H1 (cell line): ENCODE measurements at regions not wholly inside any gene's neighbourhood (a gene's known extent, or its start where the extent isn't known, plus 50 kb on each side); places are given as distances from the start of the nearest gene placed in this dataset.

Experiments
- CTCF ChIA-PET: fragments of 300-600 bp; sonication (Branson Sonifier 250); formaldehyde crosslinking; loops from one replicate; lab custom pipeline; 2021; ENCODE audit not compliant: partially characterized antibody; lab: Charles Lee
- POLR2A ChIA-PET: fragments of 300-600 bp; sonication (Branson Sonifier 250); formaldehyde crosslinking; loops from one replicate; lab custom pipeline; 2021; ENCODE audit warnings: inconsistent platforms; ENCODE audit not compliant: partially characterized antibody; lab: Charles Lee
- DNase-seq, 2 experiments: peaks; one replicate each; pipeline versions ENCODE4 v3.0.0 to v3.0.0-alpha.2; 2010 to 2022; ENCODE audit warnings: low spot score in 2 of 2, low read depth in 1 of 2, mixed read lengths in 1 of 2
- FAIRE-seq: peaks from 2 replicates; lab custom pipeline; 2011; peaks lifted over from hg19 to GRCh38; lab: Jason Lieb, UNC
- H2AFZ ChIP-seq: 2 replicates; pipeline ENCODE4 v1.8.1; 2012; ENCODE audit warnings: low read length, inconsistent platforms
- H2AK5ac ChIP-seq: 2 replicates; pipeline ENCODE4 v1.6.1; 2013; ENCODE audit warnings: low read depth, low read length
- H2BK120ac ChIP-seq: replicated peaks from 2 replicates; pipeline ENCODE3; 2013; ENCODE audit warnings: low read depth, low read length, inconsistent platforms
- H2BK12ac ChIP-seq: 2 replicates; pipeline ENCODE4 v1.6.1; 2013; ENCODE audit warnings: low read depth, low read length
- H2BK15ac ChIP-seq: 2 replicates; pipeline ENCODE4 v1.6.1; 2013; ENCODE audit warnings: low read length
- H2BK20ac ChIP-seq: 2 replicates; pipeline ENCODE4 v1.6.1; 2013; ENCODE audit warnings: low read length
- H2BK5ac ChIP-seq: 2 replicates; pipeline ENCODE4 v1.6.1; 2013; ENCODE audit warnings: low read depth, low read length
- H3K14ac ChIP-seq: 2 replicates; pipeline ENCODE4 v1.6.1; 2013; ENCODE audit warnings: inconsistent platforms; ENCODE audit not compliant: insufficient read length
- H3K18ac ChIP-seq: 2 replicates; pipeline ENCODE4 v1.6.1; 2013; ENCODE audit warnings: low read length; ENCODE audit errors: extremely low read depth
- H3K23ac ChIP-seq: 2 replicates; pipeline ENCODE4 v1.6.1; 2013; ENCODE audit warnings: inconsistent platforms; ENCODE audit not compliant: insufficient read length
- H3K23me2 ChIP-seq: 2 replicates; pipeline ENCODE4 v1.6.1; 2013; ENCODE audit warnings: low read depth, low read length
- H3K27ac ChIP-seq: 2 replicates; pipeline ENCODE4 v1.6.1; 2011; ENCODE audit warnings: low read depth, low read length, inconsistent platforms
- H3K27me3 ChIP-seq, 4 experiments: replicated peaks in 1 of 4; 1 replicate in 1 of 4; 2 replicates in 3 of 4; pipeline versions ENCODE4 v1.6.1 to v1.8.1; 2011 to 2013; ENCODE audit warnings: low read length in 3 of 4, mild to moderate bottlenecking in 3 of 4, inconsistent platforms in 2 of 4, mixed read lengths in 2 of 4, moderate library complexity in 1 of 4; ENCODE audit not compliant: control insufficient read depth in 3 of 4, insufficient read depth in 3 of 4; ENCODE audit errors: extremely low read depth in 1 of 4
- H3K36me3 ChIP-seq, 4 experiments: 2 replicates each; pipeline versions ENCODE4 v1.6.1 to v1.8.1; 2011 to 2013; ENCODE audit warnings: mild to moderate bottlenecking in 4 of 4, low read length in 3 of 4, moderate library complexity in 2 of 4, control low read depth in 1 of 4, inconsistent platforms in 1 of 4; ENCODE audit not compliant: insufficient read depth in 4 of 4, control insufficient read depth in 2 of 4
- H3K4ac ChIP-seq: replicated peaks from 2 replicates; pipeline ENCODE3; 2013; ENCODE audit warnings: low read length, low read depth, mixed read lengths, inconsistent platforms; ENCODE audit not compliant: insufficient read length
- H3K4me1 ChIP-seq, 4 experiments: replicated peaks in 1 of 4; 1 replicate in 1 of 4; 2 replicates in 3 of 4; pipeline versions ENCODE4 v1.6.1 to v1.8.1; 2011 to 2013; ENCODE audit warnings: low read length in 3 of 4, inconsistent platforms in 2 of 4, mixed read lengths in 1 of 4; ENCODE audit not compliant: insufficient read depth in 4 of 4, control insufficient read depth in 3 of 4
- H3K4me2 ChIP-seq, 2 experiments: 2 replicates each; pipeline versions ENCODE4 v1.6.1 to v1.8.1; 2011 to 2013; ENCODE audit warnings: low read depth in 2 of 2, low read length in 2 of 2, control low read depth in 1 of 2, inconsistent platforms in 1 of 2, mild to moderate bottlenecking in 1 of 2; ENCODE audit not compliant: insufficient read depth in 1 of 2
- H3K4me3 ChIP-seq, 4 experiments: fragments of 200-600, 300-600 bp in 1 of 4; sonication (generic), shearing (Covaris generic), sonication (Bioruptor Twin) in 1 of 4; 2 replicates each; pipeline versions ENCODE4 v1.5.1 to v1.8.1; 2011 to 2016; ENCODE audit warnings: low read length in 4 of 4, low read depth in 3 of 4, control low read depth in 2 of 4, inconsistent platforms in 2 of 4, mild to moderate bottlenecking in 2 of 4, mixed read lengths in 1 of 4, moderate library complexity in 1 of 4; ENCODE audit not compliant: insufficient read depth in 2 of 4; ENCODE audit errors: extremely low read depth in 1 of 4
- H3K56ac ChIP-seq: replicated peaks from 2 replicates; pipeline ENCODE3; 2013; ENCODE audit warnings: low read depth, mild to moderate bottlenecking, mixed read lengths, low read length, inconsistent platforms; ENCODE audit not compliant: insufficient read length
- H3K79me1 ChIP-seq: 2 replicates; pipeline ENCODE4 v1.6.1; 2013; ENCODE audit warnings: low read depth, low read length, control low read depth
- H3K79me2 ChIP-seq, 2 experiments: 2 replicates each; pipeline versions ENCODE4 v1.6.1 to v1.8.1; 2012 to 2013; ENCODE audit warnings: low read length in 2 of 2, mild to moderate bottlenecking in 2 of 2, inconsistent platforms in 1 of 2; ENCODE audit not compliant: insufficient read depth in 2 of 2, control insufficient read depth in 1 of 2
- H3K9ac ChIP-seq, 4 experiments: replicated peaks in 1 of 4; 1 replicate in 1 of 4; 2 replicates in 3 of 4; pipeline versions ENCODE4 v1.6.1 to v1.8.1; 2011 to 2013; ENCODE audit warnings: low read depth in 3 of 4, low read length in 3 of 4, control low read depth in 2 of 4, mild to moderate bottlenecking in 2 of 4, moderate library complexity in 2 of 4, inconsistent platforms in 1 of 4; ENCODE audit errors: extremely low read depth in 1 of 4
- H3K9me3 ChIP-seq, 2 experiments: 2 replicates each; pipeline versions ENCODE4 v1.6.1 to v1.8.1; 2012 to 2013; ENCODE audit warnings: mild to moderate bottlenecking in 2 of 2, moderate library complexity in 2 of 2, control low read depth in 1 of 2, inconsistent platforms in 1 of 2, low read depth in 1 of 2, low read length in 1 of 2, mixed read lengths in 1 of 2; ENCODE audit not compliant: insufficient read depth in 2 of 2
- H4K20me1 ChIP-seq, 2 experiments: replicated peaks in 1 of 2; 2 replicates each; pipeline versions ENCODE3 to v1.8.1; 2011 to 2013; ENCODE audit warnings: inconsistent platforms in 2 of 2, low read length in 2 of 2, mild to moderate bottlenecking in 1 of 2; ENCODE audit not compliant: insufficient read depth in 2 of 2, control insufficient read depth in 1 of 2
- H4K5ac ChIP-seq: 2 replicates; pipeline ENCODE4 v1.6.1; 2013; ENCODE audit warnings: low read length, low read depth, mixed read lengths, inconsistent platforms; ENCODE audit not compliant: insufficient read length
- H4K8ac ChIP-seq: 2 replicates; pipeline ENCODE4 v1.8.0; 2013; ENCODE audit warnings: mild to moderate bottlenecking, moderate library complexity, low read length, inconsistent platforms; ENCODE audit not compliant: insufficient read depth; ENCODE audit errors: extremely low read depth
- H4K91ac ChIP-seq: replicated peaks from 2 replicates; pipeline ENCODE3; 2013; ENCODE audit warnings: low read length, mixed read lengths, inconsistent platforms; ENCODE audit not compliant: insufficient read length
- ATF2 ChIP-seq: IDR thresholded peaks from 2 replicates; pipeline ENCODE4 v1.6.1; 2012; ENCODE audit warnings: low read length, inconsistent platforms
- ATF3 ChIP-seq: IDR thresholded peaks from 2 replicates; pipeline ENCODE4 v1.6.1; 2011; ENCODE audit warnings: low read depth, mild to moderate bottlenecking, low read length; ENCODE audit not compliant: insufficient read depth
- BACH1 ChIP-seq: IDR thresholded peaks from 2 replicates; pipeline ENCODE4 v1.6.1; 2012; ENCODE audit warnings: low read length, improper control_type of control experiment
- CEBPB ChIP-seq: IDR thresholded peaks from 2 replicates; pipeline ENCODE4 v1.6.1; 2012; ENCODE audit warnings: low read depth, low read length
- FOSL1 ChIP-seq: IDR thresholded peaks from 2 replicates; pipeline ENCODE4 v1.6.1; 2011; ENCODE audit warnings: mild to moderate bottlenecking, low read depth, low read length, moderate library complexity; ENCODE audit not compliant: insufficient read depth
- HDAC2 ChIP-seq, 2 experiments: fragments of 300-600 bp in 1 of 2; sonication (generic) in 1 of 2; IDR thresholded peaks; 2 replicates each; pipeline ENCODE4 v1.6.1; 2011 to 2012; ENCODE audit warnings: low read depth in 2 of 2, low read length in 2 of 2, mild to moderate bottlenecking in 2 of 2, moderate library complexity in 2 of 2, borderline replicate concordance in 1 of 2, inconsistent platforms in 1 of 2
- HDAC6 ChIP-seq: IDR thresholded peaks from one replicate; pipeline ENCODE4 v1.7.1; 2012; ENCODE audit warnings: low read depth, mild to moderate bottlenecking, inconsistent platforms, low read length, moderate library complexity
- PHF8 ChIP-seq: fragments of 200-600 bp; sonication (generic); conservative IDR thresholded peaks from 2 replicates; pipeline ENCODE4 v1.7.1; 2012; ENCODE audit warnings: low read depth, mild to moderate bottlenecking, inconsistent platforms, low read length, moderate library complexity
- POLR2A ChIP-seq, 2 experiments: IDR thresholded peaks; 1 replicate in 1 of 2; 2 replicates in 1 of 2; pipeline ENCODE4 v1.6.1; 2011; ENCODE audit warnings: low read depth in 2 of 2, low read length in 2 of 2, mild to moderate bottlenecking in 2 of 2; ENCODE audit errors: control extremely low read depth in 1 of 2
- RXRA ChIP-seq: IDR thresholded peaks from 2 replicates; pipeline ENCODE4 v1.6.1; 2011; ENCODE audit warnings: low read depth, mild to moderate bottlenecking, low read length, moderate library complexity; ENCODE audit not compliant: insufficient read depth
- SAP30 ChIP-seq: fragments of 300-600 bp; sonication (generic); IDR thresholded peaks from 2 replicates; pipeline ENCODE4 v1.7.1; 2012; ENCODE audit warnings: low read length, moderate library complexity, mild to moderate bottlenecking, inconsistent platforms; ENCODE audit not compliant: insufficient read depth, insufficient replicate concordance
- SP4 ChIP-seq: IDR thresholded peaks from 2 replicates; pipeline ENCODE4 v1.6.1; 2012; ENCODE audit warnings: low read length, inconsistent platforms
- YY1 ChIP-seq: IDR thresholded peaks from 2 replicates; pipeline ENCODE4 v1.6.1; 2011; ENCODE audit warnings: low read depth, mild to moderate bottlenecking, low read length
- WGBS, 2 experiments: shearing (Covaris generic) in 1 of 2; methylation state at CpG; one replicate each; pipeline versions ENCODE4 v1.1.6 to v1.1.7; 2013 to 2015; ENCODE audit warnings: low lambda C conversion rate in 2 of 2, mixed read lengths in 2 of 2, inconsistent platforms in 1 of 2, low coverage in 1 of 2, missing lambda C conversion rate in 1 of 2; ENCODE audit not compliant: insufficient replicate concordance in 2 of 2, insufficient coverage in 1 of 2, insufficient read length in 1 of 2; ENCODE audit errors: extremely low coverage in 1 of 2, missing lambda C conversion rate in 1 of 2; 5-methylcytosine and 5-hydroxymethylcytosine counted together

GRCh38 chr12:92259696-92260251 lies 114.1 kb upstream of the BTG1 start:
- Histone ChIP-seq H3K79me2 (no peaks in the 10 kb centered on the region), H4K20me1 (no peaks in the 10 kb centered on the region), H2AK5ac (no peak overlapping the region), H2BK12ac (no peak overlapping the region), H3K23ac (no peak overlapping the region), H3K36me3 (no peaks in the 10 kb centered on the region), H2BK5ac (no peak overlapping the region), H3K4me3 (no peak overlapping the region), H2BK15ac (no peak overlapping the region), H2BK120ac (no peak overlapping the region), H3K27ac (no peak overlapping the region), H3K9me3 (no peaks in the 10 kb centered on the region), H3K79me1 (no peaks in the 10 kb centered on the region), H3K9ac (no peak overlapping the region), H3K4ac (no peak overlapping the region), H3K4me2 (no peak overlapping the region), H3K23me2 (no peaks in the 10 kb centered on the region), H3K56ac (no peak overlapping the region), H4K5ac (no peak overlapping the region), H3K4me1 (no peaks in the 10 kb centered on the region), H2BK20ac (no peak overlapping the region), H3K18ac (no peak overlapping the region), H4K91ac (no peak overlapping the region), H3K27me3 (no peaks in the 10 kb centered on the region), H4K8ac (no peak overlapping the region), H3K14ac (no peak overlapping the region), H2AFZ (no peak overlapping the region)
- 97% methylated on average over 2 of the region's 2 CpGs; no CpG with 5 or more reads in 1 of the 2 experiments for WGBS, 2 experiments
- DNase-seq (no peak), FAIRE-seq (no peak)
- POLR2A ChIA-PET, result no interaction called here
- CTCF ChIA-PET, result no interaction called here
- TF ChIP-seq SAP30 (no peak), POLR2A (IDR thresholded peaks at IDR 0.05; ENCODE audit: control extremely low read depth in 1 of 2, low read depth in 2 of 2, low read length in 2 of 2) (no peak), CEBPB (no peak), YY1 (no peak), RXRA (no peak), FOSL1 (no peak), HDAC2 (IDR thresholded peaks at IDR 0.05; ENCODE audit: borderline replicate concordance in 1 of 2, low read depth in 2 of 2, low read length in 2 of 2) (no peak), PHF8 (no peak), ATF2 (no peak), HDAC6 (no peak), BACH1 (no peak), SP4 (no peak), ATF3 (no peak)
